Spleen (tissue), 7 donors: ENCODE measurements at regions not wholly inside any gene's neighbourhood (a gene's known extent, or its start where the extent isn't known, plus 50 kb on each side); places are given as distances from the start of the nearest gene placed in this dataset.

Source experiments
- CTCF ChIP-seq, 11 experiments: fragments of 200-600 bp in 7 of 11; fragments of 450-650 bp in 4 of 11; sonication (generic) in 4 of 11; IDR thresholded peaks in 8 of 11; conservative IDR thresholded peaks in 3 of 11; 1 replicate in 7 of 11; 2 replicates in 4 of 11; pipeline versions ENCODE4 v1.4.0 to v1.8.0; 2016 to 2021; ENCODE audit warnings: antibody characterized with exemption in 11 of 11, inconsistent platforms in 4 of 11, mild to moderate bottlenecking in 1 of 11
- POLR2A ChIP-seq, 3 donors: fragments of 450-650 bp; IDR thresholded peaks; one replicate each; pipeline ENCODE4 v1.5.1; 2017; ENCODE audit warnings: antibody characterized with exemption in 3 of 3, mild to moderate bottlenecking in 1 of 3
- donor health status: DM: no; HTN: no; CAD: no; lungs with moderate emphysema.
- donor health status: DM: no; HTN: no; CAD: no.
- donor health status: DM: no; HTN: no; CAD: no.

GRCh38 chr22:44392446-44392921 lies 79.7 kb upstream of the SHISAL1 start:
- TF ChIP-seq CTCF (IDR thresholded peaks at IDR 0.05 in 8 of 11, conservative IDR thresholded peaks at IDR 0.05 in 3 of 11) (no peak), POLR2A (IDR thresholded peaks at IDR 0.05) (no peak)
